Breast epithelium (tissue), 3 donors: ENCODE measurements at regions not wholly inside any gene's neighbourhood (a gene's known extent, or its start where the extent isn't known, plus 50 kb on each side); places are given as distances from the start of the nearest gene placed in this dataset.

Experiments
- CTCF ChIP-seq, 3 donors: fragments of 450-650 bp; IDR thresholded peaks; one replicate each; pipeline ENCODE4 v1.5.1; 2016 to 2017; ENCODE audit warnings: antibody characterized with exemption in 3 of 3, mild to moderate bottlenecking in 3 of 3, moderate library complexity in 3 of 3
- POLR2AphosphoS5 ChIP-seq, 3 donors: sonication (generic); formaldehyde crosslinking; IDR thresholded peaks; one replicate each; pipeline ENCODE4 v1.6.1; 2017; ENCODE audit warnings: antibody characterized with exemption in 3 of 3

GRCh38 chr16:51008037-51008436 lies 143.0 kb downstream of the SALL1 start:
- TF ChIP-seq CTCF (IDR thresholded peaks at IDR 0.05) (no peak), POLR2AphosphoS5 (IDR thresholded peaks at IDR 0.05) (no peak)
